CD4-positive, alpha-beta T cell treated with Interleukin-4 for 1 hour (primary cell): ENCODE measurements at regions not wholly inside any gene's neighbourhood (a gene's known extent, or its start where the extent isn't known, plus 50 kb on each side); places are given as distances from the start of the nearest gene placed in this dataset.
"Not testable (repeated sequence)": the region's sequence is repeated elsewhere in the genome, so short reads cannot be mapped to it uniquely, and the experiment has no call there.

Source experiments
- DNase-seq, 2 donors: peaks; one replicate each; pipeline ENCODE4 v3.0.0-alpha.2; 2020 to 2022

DNA sequence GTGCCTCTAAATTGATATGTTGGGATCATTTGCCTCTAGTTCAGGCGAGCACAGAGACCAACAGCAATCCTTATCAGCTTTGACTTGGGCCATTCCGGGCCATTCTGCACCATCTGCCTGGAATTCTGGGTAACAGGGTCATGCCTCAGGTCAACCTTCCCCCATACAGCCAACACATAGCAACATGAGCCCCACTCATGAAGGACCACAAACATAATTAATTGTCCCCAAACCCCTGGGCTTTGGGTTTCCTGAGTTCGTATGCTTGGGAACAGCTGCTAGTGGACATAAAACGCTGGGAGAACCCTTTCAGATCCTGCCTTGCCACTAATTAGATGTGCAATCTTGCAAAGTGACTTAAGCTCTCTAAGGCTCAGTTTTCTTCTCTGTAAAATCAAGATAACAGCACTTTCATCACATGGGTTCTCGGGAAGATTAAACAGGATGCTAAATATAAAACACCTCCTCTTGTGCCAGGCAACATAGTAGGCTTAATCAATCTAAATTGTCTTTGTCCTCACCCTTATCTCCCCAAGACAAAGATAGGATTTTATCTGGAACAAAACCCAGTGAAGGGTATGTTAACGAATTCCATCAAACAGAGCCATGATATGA lies 426.5 kb downstream of the CD83 start:
- no peak for DNase-seq

GRCh38 chr6:14544666-14545065 lies 427.1 kb downstream of the CD83 start:
- no peak for DNase-seq

DNA sequence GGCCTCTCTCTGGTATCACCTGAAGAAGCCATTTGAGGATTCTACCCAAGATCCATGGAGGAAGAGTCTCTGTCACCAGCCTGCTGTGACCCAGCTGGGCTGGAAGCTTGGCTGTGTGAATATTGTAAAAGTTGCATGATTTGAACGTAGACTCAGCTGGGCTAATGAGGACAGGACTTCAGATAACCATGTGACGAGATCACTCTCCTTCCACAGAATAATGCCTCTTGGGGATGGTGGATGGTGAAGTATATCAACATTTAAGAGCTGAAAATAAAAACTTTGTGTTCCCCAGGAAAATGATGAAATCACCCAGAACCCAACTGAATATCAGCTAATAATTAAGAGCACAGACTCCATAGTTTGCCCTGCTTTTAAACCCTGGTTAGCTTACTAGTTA lies 427.9 kb downstream of the CD83 start:
- DNase-seq: no peak

GRCh38 chr6:14546036-14546435 lies 428.5 kb downstream of the CD83 start:
- DNase-seq: no peak

DNA sequence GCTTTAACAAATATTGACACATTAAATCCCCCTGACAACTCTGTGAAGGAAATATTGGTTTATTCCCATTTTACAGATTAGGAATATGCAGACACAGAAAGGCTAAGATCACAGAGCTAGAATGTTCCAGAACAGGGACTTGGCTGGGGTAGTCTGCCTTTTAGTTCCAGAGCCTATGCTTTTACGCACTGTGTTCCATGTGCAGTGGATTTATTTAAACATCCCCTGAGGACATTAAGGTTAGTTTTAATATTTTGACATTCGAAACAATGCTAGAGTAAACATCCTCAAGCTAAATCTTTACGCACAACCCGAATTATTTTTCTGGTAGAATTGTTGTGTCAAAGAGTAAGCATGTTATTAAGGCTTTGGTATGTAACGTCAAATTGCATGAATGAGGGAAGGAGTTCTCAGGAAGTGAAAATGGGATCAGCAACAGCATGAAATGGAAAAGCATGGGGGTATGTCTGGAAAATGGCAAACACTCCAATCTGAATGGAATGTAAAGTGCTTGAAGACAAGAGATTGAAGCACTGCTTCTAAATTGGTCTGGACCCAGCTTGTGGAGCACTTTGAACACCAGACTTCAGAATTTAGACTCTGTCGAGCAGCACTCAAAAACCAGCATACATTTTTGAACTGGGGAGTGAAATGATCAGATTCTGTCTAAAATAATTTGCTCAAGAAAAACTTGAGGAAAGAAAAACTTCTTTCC lies 429.9 kb downstream of the CD83 start:
- no peak for DNase-seq

DNA sequence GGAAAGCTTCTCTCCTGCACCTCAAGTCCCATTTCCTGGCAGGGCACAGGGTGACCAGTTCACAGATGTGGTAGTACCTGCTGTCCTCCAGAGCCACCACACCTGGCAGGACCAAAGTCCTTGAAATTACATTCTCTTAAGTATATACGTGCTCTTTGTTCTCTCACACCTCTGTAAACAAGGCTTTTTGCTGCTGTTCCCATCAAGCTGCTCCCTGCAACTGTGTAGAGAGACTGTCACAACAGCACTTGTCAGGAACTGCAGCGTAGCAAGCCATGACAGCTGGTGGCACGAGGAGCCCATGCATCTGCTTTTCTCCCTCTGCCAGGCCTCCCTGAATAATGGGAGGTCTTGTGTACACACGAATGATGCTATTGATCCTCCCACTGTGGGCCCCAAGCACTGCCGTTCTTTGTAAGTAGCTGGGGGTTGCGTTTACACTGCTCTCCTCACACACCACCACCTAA lies 431.8 kb downstream of the CD83 start:
- no peak for DNase-seq

- DNase-seq: no peak
Measured at GRCh38 chr6:14549871-14550270, 432.3 kb downstream of the CD83 start.

- DNase-seq: no peak
Measured at GRCh38 chr6:14550410-14550809, 432.8 kb downstream of the CD83 start.

DNA sequence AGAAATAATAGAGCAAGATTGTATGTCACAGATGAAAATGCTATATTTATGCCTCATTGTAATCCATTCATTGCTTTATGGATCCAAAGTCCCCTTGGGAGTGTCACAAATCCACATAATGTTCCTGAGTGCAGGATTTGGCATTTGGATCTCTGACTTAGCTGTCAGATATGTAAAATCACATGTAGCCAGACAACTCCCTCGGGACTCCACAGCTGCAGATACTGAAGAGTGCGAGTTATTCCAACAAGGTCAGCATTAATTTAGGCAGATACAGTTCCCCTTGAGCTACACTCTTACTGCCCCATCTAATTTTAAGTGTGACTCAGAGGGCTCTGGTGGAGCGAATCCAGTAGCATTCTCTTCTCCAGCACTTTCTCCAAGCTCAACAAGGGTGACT lies 433.2 kb downstream of the CD83 start:
- no peak for DNase-seq

DNA sequence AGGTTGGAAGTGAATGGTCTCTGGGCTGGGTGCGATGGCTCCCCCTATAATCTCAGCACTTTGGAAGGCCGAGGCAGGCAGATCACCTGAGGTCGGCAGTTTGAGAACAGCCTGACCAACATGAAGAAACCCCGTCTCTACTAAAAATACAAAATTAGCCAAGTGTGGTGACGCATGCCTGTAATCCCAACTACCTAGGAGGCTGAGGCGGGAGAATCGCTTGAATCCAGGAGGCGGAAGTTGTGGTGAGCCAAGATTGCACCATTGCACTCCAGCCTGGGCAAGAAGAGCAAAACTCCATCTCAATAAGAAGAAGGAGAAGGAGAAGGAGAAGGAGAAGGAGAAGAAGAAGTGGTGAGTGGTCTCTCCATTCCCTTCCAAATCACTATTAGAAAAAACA lies 434.0 kb downstream of the CD83 start:
- not testable (repeated sequence) for DNase-seq

DNA sequence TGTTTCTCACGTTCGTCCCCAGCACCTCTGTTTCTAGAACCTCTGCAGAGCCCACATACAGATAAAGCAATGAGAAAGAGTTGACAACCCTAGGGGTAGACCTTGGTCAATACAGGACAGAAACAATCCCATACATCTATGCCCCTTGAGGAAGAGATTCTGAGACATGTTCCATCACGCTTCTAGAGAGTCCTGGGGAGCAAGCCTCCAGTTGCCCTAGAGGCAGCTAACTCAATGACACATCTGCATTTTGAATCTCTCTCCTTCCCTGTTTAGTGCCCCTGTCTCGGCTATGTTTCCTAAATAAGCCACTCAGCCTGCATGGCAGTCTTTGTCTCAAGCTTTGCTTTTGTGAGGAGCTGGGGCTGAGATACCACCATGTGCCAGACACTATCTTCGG lies 435.3 kb downstream of the CD83 start:
- DNase-seq: no peak

- no peak for DNase-seq
Measured at GRCh38 chr6:14553515-14553914, 435.9 kb downstream of the CD83 start.

DNA sequence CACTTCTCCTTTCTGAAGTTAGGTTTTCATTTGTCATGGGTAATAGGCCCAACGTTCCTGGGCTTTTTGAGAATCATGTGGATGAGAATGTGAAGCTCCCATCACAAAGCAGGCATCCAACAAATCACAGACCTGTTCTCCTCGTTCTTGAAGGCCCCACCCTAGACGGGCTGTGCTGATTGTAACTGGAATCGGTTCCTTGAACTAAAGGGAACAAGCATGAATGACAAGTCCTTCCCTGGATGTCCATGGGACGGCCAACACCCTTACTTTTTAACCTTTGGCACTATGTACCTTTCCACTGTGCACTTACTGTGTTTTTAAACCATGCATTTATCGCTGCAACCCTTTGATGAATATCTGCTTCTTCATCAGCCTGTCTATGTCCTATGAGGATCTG lies 438.2 kb downstream of the CD83 start:
- DNase-seq: no peak

- DNase-seq: no peak
Measured at GRCh38 chr6:14559746-14560536, 442.4 kb downstream of the CD83 start.

DNA sequence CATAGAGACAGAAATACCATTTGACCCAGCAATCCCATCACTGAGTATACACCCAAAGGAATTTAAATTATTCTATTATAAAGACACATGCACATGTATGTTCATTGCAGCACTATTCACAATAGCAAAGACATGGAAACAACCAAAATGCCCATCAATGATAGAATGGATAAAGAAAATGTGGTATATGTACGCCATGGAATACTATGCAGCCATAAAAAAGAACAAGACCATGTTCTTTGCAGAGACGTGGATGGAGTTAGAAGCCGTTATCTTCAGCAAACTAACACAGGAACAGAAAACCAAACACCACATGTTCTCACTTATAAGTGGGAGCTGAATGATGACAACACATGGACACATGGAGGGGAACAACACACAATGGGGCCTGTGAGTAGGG lies 444.0 kb downstream of the CD83 start:
- DNase-seq: not testable (repeated sequence)

DNA sequence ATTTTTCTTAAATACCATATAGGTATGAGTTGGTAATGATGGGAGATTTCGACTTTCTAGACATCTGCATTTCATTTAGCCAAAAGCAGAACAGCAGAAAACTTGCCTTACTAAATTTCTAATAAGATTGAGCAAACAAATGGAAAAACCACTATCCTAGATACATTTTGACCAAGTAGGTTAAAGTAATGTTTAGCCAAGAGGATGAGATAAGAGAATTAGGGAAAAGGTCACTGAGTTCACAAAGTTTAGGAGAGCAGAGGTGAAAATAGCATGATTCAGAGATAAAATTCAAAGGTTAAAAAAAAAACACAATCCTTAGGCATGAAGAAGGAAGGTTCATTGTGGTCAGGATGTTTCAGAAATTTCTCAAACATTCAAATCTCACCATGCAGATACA lies 450.3 kb downstream of the CD83 start:
- DNase-seq: no peak

GRCh38 chr6:14569394-14569793 lies 451.8 kb downstream of the CD83 start:
- no peak for DNase-seq

DNA sequence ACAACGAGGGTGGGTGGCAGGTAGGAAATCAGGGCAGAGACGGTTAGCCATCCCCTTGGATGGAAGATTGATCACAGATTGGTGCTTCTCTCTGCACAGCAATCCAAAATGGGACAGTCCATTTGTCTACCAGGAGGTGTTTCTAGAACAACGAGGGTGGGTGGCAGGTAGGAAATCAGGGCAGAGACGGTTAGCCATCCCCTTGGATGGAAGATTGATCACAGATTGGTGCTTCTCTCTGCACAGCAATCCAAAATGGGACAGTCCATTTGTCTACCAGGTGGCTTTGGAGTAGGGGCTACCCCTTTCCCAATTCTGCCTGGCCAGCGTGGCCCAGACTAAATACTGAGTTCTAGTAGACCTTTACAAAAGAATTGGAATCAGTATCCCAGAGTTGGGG lies 452.3 kb downstream of the CD83 start:
- DNase-seq: not testable (repeated sequence)

DNA sequence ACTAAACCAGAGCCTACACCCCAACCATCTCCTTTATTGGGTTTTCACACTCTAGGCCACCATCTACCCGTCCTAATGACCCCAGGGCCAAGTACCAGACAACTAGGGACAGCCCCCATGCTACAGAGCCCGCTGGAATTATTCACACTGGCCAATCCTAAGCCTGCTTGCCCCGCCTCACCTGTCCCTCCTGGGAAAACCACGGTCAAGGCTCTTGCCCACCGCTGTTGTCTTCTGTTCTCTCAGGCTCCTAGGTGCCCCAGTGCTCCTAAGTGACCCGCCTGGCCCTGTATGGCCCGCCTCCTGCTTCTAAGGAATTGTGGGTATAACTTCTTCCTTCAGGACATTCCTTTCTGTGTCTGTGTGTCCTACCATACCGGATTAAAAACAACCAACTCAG lies 453.4 kb downstream of the CD83 start:
- DNase-seq: no peak

DNA sequence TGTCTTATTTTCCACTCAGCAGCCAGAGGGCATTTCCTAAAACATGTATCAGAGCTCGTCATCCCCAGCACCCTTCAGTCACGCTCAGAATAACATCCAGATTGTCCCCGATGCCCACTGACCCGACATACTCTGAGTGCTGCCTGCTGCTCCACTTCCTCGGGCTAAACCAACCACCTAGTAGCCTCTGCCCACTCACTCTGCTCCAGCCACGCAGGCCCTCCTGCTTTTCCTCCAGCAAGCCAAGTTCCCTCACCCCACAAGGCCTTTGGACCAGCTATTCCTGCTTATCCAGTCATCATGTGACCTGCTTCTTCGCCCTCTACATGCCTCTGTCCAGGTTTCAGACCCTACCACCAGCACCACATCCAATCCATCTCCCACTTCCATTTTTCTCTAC lies 454.2 kb downstream of the CD83 start:
- DNase-seq: no peak

GRCh38 chr6:14573267-14573666 lies 455.7 kb downstream of the CD83 start:
- no peak for DNase-seq

DNA sequence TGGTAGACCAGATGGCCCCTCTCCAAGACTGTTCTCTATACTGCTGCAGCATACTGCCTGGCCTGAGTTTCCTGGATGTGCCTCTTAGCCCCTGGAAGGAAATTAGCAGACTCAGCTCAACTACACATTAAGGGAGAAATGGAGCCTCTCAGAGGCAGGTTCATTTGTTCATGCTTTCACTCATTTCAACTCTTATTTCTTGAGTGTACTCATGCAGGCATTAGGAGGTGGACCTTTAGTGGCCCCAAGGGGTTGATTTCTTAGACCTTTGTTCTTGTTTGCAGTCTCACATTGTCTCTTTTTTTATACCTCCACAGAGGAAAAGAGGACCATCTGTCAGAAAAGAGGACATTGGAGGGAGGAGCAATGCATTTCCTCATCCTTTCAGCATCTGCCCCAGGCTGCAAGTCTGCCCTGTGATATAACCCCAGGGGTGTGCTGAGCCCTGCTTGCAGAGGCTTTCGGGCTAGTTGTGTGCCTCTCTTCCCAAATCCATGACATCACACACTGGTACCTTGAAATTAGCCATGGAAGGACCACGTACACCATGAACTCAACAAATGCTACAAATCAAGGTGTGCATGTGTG lies 456.2 kb downstream of the CD83 start:
- DNase-seq: no peak

- no peak for DNase-seq
Measured at GRCh38 chr6:14575961-14576360, 458.4 kb downstream of the CD83 start.

GRCh38 chr6:14578994-14579393 lies 461.4 kb downstream of the CD83 start:
- no peak for DNase-seq
